HFF-Myc (cell line): ENCODE measurements at regions not wholly inside any gene's neighbourhood (a gene's known extent, or its start where the extent isn't known, plus 50 kb on each side); places are given as distances from the start of the nearest gene placed in this dataset.

Source experiments
- DNase-seq: peaks from one replicate; pipeline ENCODE4 v3.0.0-alpha.2; 2011; ENCODE audit warnings: low read depth; ENCODE audit errors: extremely low read depth
- H3K4me3 ChIP-seq: replicated peaks from 2 replicates; pipeline ENCODE4 v1.5.1; 2011; ENCODE audit warnings: low read depth, mild to moderate bottlenecking, control low read depth, low read length
- TF ChIP-seq, protein P1 (sequence below): IDR thresholded peaks from 2 replicates; pipeline ENCODE4 v1.5.1; 2012; ENCODE audit warnings: mild to moderate bottlenecking, low read depth, low read length, control low read depth; ENCODE audit errors: missing control alignments

DNA sequence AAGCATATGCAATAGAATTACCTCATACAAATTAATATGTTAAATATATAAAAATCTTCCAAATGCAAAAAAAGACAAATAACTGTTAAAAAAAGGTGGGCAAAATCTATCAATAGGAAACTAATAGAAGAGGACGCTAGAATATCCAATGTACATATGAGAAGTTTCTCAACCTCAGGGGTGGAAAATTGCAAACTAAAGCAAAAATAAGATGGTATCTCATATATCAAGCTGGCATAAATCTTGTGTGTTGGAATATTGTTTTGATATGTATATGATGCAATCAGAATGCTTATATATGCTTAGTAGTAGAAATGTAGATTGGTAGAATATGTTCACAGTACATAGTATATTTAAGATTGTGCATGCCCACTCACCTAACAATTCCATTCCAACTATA, 395.0 kb upstream of the OPRM1 start:
- TF ChIP-seq, protein P1, sequence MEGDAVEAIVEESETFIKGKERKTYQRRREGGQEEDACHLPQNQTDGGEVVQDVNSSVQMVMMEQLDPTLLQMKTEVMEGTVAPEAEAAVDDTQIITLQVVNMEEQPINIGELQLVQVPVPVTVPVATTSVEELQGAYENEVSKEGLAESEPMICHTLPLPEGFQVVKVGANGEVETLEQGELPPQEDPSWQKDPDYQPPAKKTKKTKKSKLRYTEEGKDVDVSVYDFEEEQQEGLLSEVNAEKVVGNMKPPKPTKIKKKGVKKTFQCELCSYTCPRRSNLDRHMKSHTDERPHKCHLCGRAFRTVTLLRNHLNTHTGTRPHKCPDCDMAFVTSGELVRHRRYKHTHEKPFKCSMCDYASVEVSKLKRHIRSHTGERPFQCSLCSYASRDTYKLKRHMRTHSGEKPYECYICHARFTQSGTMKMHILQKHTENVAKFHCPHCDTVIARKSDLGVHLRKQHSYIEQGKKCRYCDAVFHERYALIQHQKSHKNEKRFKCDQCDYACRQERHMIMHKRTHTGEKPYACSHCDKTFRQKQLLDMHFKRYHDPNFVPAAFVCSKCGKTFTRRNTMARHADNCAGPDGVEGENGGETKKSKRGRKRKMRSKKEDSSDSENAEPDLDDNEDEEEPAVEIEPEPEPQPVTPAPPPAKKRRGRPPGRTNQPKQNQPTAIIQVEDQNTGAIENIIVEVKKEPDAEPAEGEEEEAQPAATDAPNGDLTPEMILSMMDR: no peak
- no peak overlapping the region for H3K4me3 ChIP-seq
- DNase-seq: no peak

DNA sequence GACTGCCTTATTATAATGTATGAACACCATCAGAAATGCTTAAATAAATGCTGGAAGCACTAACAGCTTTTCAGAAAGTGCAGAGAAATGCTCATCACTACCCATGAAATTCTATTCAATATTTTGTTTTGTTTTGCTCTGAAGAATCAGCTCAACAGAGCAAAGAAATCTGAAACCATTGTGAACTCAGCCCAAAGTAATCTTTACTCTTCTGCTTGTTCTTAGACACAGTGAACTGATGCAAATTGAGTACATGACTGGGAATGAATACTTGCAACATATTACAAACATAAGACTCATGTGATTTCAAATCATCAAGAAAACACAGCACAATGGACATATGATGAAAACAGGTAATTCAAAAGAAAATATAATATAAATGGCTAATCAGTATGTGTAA, 404.6 kb upstream of the OPRM1 start:
- TF ChIP-seq, protein P1: no peak
- no peak for DNase-seq

DNA sequence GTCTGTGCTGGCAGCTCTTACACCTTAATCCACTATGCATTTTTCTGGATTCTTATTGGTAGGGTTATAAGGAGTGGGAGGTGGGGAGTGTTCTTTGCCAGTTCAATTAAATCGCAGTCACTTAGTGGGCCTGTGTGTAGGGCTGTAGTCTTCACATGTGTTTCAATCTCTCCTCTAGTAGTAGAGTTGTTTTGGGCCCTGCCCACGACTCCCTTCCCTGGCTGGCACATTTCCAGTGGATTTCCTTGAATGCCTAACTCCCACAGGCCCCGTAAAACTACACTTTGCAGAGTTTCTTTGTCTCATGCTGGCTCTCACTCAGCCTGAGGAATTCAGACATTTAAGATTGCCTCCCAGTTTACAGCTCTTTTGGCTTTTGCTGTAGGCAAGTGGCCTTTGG, 414.0 kb upstream of the OPRM1 start:
- TF ChIP-seq, protein P1: no peak
- no peak overlapping the region for H3K4me3 ChIP-seq
- DNase-seq: no peak

More for the DNA sequence above, 404.6 kb upstream of the OPRM1 start:
- no peak overlapping the region for H3K4me3 ChIP-seq

DNA sequence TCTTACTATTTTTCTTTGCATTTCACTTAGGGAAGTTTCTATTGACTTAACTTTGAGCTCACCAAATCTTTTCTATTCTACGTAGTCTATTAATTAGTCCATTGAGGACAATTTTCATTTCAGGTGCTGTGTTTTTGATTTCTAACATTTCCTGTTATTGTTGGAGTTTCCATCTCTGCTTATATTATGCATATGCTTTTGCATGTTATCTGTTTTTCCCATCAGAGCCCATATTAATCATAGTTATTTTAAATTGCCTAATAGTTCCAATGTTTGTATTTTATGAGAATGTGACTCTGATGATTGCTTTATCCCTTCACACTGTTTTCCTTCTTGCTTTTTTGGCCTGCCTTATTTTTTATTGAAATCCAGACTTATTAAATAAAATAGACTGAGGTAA, 414.5 kb upstream of the OPRM1 start:
- TF ChIP-seq, protein P1: no peak
- no peak for DNase-seq
- H3K4me3 ChIP-seq: no peak overlapping the region

DNA sequence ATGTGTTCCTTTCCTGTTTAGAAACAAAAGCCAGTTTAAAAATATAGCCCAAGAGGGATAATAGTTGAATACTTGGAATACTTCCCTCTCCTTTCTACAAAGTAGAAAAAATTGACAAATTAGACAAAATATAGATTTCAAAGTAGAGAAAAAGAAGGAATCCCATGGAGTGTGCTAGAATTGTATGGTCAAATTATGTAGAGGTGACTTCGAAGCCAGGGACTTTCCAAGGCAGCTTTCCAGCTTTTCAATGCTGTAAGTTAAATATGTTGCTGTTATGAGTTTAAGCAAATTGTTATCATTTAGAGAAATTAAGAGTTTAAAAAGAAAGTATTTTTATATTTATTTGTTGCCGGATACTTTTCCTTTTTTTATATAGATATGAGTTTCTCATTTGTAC, 415.5 kb upstream of the OPRM1 start:
- no peak overlapping the region for H3K4me3 ChIP-seq
- TF ChIP-seq, protein P1: no peak
- DNase-seq: no peak

DNA sequence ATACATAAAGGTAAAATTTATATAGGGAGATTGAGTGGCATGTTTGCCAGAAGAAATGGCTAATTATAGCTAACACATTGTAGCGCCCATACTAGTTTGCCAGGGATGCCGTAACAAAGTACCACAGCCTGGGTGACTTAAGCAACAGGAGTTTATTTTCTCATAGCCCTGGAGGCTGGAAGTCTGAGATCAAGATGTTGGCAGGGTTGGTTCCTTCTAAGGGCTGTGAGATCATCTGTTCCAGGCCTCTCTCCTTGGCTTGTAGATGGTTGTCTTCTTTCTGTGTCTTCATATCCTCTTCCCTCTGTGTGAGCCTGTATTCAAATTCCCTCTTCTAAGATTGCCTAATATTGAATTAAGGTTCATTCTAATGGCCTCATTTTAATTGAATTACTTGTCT, 417.5 kb upstream of the OPRM1 start:
- TF ChIP-seq, protein P1: no peak
- H3K4me3 ChIP-seq: no peak overlapping the region
- no peak for DNase-seq

DNA sequence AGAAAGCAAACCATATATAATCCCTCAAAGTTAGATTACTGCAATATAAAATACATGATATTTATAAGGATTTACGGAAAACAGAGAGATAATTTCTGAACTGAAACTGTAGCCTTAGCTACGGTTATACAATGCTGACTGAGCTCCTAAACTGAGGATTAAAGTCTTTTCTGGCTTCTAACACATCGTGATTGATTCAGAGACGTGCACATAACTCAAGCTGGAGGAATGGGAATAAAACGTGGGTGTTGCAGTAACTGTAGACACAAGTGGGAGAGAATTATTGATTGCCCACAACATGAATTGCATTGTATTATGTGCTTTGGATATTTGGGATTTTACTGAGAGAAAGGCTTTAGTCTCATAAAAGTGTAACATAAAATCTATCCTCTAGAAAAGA, 418.0 kb upstream of the OPRM1 start:
- DNase-seq: no peak
- TF ChIP-seq, protein P1: no peak
- no peak overlapping the region for H3K4me3 ChIP-seq
